ENCODE measurements at regions not wholly inside any gene's neighbourhood (a gene's known extent, or its start where the extent isn't known, plus 50 kb on each side); places are given as distances from the start of the nearest gene placed in this dataset.

DNA sequence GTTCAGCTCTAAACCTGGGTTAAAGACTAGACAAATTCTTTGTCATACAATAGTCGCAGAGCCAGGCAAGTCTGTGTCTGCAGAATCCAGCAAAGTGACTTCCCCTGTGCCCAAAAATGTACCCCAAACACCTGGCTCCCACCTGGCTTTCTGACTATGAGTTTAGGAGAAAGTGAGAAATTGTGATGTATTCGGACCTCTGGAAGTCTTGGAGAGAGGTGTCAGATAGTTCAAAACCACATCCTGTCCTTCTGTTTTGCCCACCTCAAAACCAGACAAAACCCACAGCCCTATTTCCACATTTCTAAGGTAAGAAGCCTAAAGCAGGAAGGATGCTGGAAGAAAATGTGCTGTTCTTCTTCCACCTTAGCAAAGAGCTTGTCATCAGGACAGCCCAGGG lies 63.8 kb upstream of the CLMP start:
- no peak for DNase-seq (ENCODE audit: low spot score)

DNA sequence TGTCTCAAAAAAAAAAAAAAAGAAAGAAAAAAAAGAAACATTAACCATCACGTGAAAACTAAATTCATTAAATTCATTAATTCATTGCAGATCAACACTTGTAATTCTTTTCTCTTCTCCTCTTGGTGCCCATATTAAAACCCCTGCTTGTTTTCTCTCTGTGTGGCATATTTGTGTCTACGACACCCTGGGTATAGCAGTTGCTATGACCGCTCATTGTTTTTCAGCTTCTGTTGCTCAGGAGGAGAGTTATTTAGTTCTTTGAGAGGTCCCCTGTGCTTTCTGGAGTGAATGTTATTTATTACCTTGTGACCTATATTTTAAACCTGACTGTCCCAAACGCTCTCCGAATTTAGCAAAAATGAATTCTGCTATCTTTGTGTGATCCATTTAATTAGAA lies 62.3 kb upstream of the CLMP start:
- no peak for DNase-seq (ENCODE audit: low spot score)

DNA sequence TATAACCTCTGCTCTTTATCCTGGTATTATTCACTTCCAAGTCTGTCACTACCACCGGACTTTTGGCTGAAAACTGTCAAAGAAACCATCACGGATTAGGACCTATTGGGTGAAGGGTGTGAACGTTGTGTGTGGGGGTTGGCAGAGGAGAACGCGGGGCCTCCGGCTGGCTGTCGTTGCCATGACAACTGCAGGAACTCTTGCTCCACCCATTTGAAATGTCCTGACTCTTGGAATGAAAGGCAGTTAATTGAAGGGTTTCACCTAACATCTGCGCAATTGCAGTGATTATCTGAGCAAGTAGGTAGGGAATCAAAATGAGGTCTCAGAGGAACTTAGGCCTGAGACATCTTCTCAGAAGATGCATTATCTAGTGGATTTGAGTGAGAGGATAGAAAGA lies 60.9 kb upstream of the CLMP start:
- no peak for DNase-seq (ENCODE audit: low spot score)

DNA sequence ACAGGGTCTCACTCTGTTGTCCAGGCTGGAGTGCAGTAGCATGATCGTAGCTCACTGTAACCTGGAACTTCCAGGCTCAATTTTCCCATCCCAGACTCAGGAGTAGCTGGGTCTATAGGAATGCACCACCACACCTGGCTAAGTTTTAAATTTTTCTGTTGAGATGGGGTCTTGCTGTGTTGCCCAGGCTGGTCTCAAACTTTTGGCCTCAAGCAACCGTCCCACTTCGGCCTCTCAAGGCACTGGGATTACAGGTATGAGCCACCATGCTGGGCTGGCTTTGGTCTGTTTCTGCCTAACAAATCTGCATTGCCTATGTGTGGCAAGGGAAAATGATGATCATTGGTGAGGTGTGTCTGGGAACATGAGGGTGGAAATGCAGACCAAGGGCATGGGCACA lies 59.3 kb upstream of the CLMP start:
- DNase-seq (ENCODE audit: low spot score), result no peak

DNA sequence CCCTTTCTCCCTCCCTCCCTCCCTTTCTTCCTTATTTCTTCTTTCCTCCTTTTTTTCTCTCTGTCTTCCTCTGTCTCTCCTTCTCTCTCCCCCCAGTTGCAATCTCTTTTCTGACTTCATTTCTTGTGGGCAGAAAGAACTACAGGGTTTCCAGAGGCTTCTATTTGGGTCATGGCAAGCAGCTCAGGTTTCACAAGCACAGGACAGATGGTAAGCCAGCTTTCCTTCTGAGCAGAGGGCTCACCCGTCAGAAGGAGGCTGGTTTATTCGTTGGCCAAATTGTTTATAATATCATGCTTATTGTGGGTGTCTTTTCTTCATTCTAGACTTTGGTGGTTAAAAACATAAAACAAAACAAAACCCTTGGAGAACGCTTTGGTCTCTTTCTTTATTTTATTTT lies 58.9 kb upstream of the CLMP start:
- DNase-seq (ENCODE audit: low spot score), result no peak

DNA sequence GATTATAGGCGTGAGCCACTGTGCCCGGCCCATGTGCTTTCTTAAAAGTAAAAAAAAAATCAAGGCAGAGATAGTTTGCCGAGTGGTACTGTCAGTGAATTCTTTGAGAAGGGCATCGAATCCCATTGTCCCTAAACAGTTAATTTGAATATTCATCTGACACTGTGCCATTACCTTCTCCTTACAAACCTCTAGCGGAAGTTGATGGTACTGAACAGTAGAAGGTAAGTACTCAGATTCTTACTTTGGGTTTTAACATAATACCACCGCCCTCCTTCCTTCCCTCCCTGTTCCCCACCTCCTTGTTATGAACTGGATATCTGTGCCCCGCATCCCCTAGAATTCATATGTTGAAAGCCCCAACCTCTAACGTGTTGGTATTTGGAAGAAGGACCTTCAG lies 58.2 kb upstream of the CLMP start:
- no peak for DNase-seq (ENCODE audit: low spot score)

DNA sequence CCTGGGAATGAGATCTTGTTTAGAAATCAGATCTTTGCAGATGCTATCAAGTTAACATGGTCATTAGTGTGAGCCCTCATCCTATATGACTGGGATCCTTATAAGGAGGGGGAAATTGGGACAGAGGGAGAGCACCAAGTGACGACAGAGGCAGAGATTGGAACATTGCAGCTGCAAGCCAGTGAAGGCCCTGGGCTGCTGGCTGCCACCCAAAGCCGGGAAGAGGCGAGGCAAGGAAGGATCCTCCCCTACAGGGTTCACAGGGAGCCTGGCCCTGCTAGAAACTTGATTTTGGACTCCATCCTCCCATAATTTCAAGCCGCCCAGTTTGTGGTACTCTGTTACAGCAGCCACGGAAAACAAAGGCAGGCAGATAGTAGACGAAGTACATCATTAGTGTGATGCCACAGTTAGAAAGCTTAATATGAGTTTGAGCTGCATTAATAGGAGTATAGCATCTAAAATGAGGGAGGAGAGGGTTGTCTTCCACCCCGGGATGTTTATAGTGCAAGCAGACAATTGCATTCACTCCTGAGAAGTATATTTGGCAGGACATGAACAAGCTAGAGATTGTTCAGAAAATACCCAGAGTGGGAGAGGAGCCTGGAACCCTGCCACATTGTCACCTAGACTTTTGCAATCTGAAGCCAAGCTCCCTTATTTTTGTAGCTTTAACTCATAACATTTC lies 56.8 kb upstream of the CLMP start:
- no peak for DNase-seq (ENCODE audit: low spot score)

DNA sequence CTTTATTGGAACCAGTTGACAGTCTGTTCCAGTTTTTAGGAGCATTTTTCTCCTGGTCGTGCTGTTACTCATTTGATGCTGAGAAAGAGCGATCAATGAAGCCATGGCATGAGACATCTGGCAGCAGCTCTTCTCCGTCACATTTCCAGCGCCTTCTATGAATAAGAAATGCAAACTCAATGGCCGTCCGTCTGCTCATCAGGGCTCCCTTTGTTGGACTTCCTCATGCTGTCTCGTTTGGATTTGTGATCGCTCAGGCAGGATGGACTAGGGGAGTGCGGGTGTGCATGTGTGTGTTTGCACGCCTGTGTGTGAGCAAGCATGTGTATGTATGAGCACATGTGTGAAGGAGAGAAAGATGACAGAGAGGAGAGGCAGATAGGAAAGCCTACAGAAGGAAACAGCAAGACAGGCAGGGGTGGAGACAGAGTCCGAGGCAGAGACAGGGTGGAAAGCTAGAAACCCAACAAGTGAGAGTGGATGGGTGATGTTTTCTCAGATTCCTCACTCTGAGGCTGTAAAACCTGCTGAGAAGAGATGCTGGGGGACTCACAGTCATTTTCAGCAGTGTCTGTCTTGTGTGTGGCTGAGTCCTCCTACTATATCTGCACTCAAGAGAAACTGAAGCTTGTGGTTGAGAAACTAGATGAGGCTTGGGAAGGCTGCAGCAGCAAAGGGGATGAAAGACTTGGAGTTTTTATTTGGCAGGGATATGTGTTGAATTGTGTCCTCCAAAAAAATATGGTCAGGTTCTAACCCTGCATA lies 56.0 kb upstream of the CLMP start:
- DNase-seq (ENCODE audit: low spot score), result no peak

DNA sequence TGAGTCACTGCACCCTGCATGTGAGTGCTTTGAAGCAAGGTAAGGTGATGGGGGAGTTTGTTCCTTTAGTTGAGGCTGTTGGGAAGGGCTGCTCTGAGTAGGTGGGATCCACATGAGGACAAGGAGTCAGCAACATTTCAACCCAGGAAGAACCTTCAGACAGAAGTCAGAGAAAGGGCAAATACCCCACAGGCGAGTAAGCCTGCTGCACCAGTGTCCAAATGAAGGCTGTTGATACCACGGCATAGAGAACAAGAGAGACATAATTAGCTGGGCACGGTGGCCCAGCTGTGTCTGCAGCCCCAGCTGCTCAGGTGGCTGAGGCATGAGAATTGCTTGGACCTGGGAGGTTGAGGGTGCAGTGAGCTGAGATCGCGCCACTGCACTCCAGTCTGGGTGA lies 54.3 kb upstream of the CLMP start:
- DNase-seq (ENCODE audit: low spot score), result no peak

DNA sequence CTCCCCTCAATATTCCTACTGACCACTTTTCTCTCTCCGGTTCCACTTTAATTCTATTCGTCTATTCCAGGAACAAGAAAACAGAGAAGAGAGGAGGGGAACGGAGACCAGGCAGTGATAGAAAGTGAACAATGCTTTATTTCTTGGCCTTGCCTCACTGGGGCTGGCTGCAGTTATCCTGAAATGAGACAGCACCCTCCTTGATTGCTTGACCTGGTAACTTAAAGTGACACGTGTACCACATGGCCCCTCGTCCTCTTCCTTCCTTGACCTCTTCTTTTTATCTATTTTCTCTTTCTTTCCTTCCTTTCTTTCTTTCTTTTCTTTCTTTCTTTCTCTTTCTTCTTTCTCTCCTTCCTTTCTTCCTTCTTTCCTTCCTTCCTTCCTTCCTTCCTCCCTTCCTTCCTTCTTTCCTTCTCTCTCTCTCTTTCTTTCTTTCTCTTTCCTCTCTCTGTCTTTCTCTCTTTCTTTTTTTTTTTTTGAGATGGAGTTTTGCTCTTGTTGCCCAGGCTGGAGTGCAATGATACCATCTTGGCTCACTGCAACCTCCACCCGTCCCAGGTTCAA lies 52.8 kb upstream of the CLMP start:
- no peak for DNase-seq (ENCODE audit: low spot score)

DNA sequence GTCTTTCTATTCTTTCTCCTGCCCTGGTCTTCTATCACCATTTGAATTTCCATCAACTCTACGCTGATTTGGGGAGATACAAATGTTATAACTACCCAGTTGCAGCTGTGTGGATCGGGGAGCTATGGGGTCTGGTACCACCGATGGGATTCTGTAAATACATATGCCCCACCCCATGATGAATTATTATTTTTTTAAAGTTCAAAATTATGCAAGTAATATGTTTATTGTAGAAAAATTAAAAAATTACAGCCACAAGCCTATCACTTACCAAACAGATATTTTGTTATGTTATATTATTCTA lies 52.4 kb upstream of the CLMP start:
- DNase-seq (ENCODE audit: low spot score), result no peak

DNA sequence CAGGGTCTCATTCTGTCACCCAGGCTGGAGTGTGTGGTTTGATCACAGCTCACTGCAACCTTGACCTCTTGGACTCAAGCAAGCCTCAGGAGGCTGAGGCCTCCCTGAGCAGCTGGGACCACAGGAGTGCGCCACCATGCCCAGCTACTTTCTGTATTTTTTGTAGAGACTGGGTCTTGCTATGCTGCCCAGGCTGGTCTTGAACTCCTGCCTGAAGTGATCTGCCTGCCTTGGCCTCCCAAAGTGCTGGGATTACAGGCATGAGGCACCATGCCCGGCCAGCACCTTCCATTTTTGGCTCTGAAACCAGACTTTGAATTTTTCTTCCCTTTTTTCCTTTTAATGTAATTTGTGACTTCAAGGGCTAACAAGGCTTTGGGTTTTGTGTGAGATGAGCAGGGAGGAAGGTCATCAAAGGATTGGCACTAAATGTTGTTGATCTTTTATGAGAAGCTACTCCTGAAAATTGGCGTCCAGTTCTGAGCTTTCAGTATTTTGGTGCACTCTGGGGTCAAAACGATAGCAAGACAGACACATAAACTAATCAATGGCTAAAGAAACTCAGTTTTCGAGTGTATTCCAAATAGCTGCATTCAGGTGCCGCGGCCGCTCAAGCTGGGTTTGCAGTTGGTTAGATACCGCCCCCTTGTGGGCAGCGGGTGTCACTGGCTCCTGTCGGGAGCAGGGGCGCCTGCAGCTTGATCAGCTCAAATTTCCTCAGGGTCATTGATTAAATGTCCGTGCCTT lies 51.9 kb upstream of the CLMP start:
- DNase-seq (ENCODE audit: low spot score), result peak; percentile 63

DNA sequence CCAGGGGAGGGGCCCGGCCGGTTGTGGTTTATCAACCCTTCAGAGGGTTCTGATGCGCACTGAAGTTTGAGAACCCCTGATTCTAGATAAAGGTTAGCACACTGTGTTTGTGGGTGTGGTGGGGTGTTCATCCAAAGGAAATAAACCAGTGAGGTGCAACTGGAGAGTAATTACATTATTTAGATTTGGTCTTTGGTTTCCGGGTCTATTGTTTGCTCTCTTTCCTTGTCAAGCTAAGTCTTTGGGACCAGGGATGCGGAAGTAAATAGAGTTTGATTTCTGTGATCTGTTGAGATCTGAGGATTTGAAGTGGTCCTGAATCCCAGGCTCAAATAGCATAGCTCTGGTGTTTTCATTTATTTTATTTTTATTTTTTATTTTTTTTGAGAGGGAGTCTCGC lies 50.5 kb upstream of the CLMP start:
- no peak for DNase-seq (ENCODE audit: low spot score)
